GM19467 (cell line): ENCODE measurements at regions not wholly inside any gene's neighbourhood (a gene's known extent, or its start where the extent isn't known, plus 50 kb on each side); places are given as distances from the start of the nearest gene placed in this dataset.

Experiments used
- ATAC-seq: cut with Tn5 transposase; IDR thresholded peaks from one replicate; pipeline ENCODE4 v1.9.1; 2021; ENCODE audit warnings: mild to moderate bottlenecking, moderate library complexity; ENCODE audit not compliant: unreplicated experiment

DNA sequence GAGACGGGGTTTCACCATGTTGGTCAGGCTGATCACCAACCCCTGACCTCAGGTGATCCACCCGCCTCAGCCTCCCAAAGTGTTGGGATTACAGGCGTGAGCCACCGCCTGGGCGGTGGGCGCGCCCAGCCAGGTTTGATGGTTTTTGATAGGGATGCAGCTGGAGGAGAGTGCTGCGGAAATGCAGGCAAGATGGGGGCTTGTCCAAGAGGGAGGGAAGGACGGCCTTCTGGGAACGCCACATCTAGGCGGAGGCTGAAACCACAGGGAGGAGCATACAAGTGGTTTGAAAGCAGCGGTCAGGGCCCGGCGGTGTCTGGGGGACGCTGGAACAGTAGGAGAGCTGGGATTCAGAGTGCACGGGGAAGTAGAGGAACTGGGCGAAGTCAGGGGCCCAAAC lies 134.6 kb downstream of the VRK1 start:
- no peak for ATAC-seq

DNA sequence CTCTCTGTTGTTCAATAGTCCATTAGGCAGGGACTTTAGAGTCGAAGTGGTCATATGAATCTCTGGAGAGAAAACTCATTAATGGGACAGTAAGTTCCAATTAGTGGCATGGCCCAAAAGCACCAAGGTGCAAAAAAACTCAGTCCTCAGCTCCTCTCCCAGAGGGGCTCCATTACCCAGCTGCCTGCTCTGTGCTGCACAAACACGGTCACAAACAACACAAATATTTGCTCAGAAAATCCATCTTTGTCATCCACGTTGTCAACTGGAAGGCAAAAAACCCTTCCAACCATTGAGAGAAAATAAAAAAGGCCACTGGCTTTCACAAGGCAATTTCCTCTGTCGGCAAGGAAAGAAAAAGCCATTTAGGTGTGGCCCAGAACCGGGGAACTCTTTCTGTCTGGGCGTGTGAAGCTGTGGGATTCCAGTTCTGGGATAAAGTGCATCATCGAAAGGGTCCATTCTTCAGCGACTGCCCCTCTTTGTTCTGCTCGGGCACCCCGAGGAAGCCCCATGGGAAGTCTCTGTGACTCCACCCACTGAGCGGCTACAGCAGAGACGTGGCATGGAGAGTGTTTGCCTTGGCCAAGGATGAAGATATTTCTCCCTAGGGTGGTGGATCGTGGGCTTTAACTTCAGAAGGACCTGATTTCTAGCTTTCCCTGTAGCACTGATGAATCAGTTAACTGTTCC lies 137.6 kb downstream of the VRK1 start:
- ATAC-seq: no peak

DNA sequence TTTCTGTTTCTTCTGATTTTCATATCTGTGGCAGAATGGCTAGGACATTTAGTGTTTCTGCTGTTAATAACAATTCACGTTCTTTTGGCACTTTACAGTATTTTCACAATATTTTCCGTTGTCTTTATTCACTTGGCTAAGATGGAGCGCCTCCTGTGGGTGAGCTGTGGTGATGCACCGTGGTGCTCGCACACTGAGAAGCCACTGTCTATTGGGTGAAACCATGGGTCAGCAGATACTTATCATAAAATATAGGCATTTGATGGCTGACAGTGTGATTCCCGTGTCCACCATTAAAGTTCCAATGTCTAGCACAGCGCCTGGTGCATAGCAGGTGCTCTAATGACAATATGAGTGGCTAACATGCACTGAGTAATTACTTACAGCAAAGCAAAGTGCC lies 141.8 kb downstream of the VRK1 start:
- no peak for ATAC-seq

GRCh38 chr14:96940009-96940408 lies 142.8 kb downstream of the VRK1 start:
- ATAC-seq: no peak

GRCh38 chr14:96944297-96944696 lies 147.1 kb downstream of the VRK1 start:
- no peak for ATAC-seq

DNA sequence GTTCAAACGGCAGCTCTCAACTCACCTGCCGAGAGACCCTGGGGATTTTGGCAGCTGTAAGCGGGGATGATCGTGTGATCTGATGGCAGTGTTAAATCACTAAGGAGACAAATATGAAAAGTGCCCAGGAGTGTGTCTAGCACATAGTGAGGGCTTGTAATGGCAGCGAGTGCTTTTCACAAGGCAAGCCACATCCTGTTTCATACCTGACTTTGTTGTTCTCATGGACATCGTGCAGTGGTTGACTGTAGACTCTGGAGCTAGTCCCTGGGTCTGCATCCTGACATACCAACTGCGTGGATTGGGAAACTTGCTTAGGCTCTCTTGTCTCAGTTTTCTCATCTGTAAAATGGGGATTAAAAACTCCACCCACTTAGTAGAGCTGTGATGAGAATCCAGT lies 148.5 kb downstream of the VRK1 start:
- ATAC-seq: no peak

DNA sequence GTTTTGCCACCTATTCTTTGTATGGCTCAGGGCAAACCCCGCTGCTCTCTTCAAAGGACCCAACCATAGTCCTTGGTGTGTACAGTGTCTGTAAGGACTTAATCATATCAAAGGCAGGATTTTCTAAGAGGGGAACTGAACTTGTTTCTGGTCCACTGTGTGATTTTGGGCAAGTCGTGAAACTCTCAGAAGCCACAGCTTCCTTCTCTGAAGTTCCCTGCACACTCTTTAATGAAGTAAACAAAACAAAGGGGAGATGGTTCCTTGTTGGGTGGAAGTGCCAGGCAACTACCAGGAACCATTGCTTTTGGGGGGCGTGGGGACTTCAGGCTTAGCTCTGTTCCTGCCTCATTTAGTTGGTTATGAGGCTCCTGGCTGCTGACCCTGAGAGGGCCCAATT lies 152.4 kb downstream of the VRK1 start:
- ATAC-seq: no peak

DNA sequence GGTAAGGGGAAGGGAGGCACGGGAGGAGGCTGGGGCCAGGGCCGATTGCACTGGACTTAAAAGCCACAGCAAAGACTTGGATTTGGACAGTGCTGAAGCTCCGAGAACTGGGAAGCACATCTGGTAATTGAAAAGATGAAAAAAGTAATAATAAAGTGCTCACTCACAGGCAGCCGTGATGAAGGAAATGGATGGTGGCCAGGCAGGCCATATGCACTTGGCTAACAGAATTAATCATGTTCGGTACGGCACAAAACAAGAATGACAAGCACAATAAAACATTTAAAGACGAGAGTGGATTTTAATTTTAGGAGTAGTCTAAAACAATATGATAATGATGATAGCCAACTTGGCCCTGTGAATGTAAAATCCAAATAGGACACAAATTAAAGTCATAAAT lies 154.3 kb downstream of the VRK1 start:
- ATAC-seq: no peak

DNA sequence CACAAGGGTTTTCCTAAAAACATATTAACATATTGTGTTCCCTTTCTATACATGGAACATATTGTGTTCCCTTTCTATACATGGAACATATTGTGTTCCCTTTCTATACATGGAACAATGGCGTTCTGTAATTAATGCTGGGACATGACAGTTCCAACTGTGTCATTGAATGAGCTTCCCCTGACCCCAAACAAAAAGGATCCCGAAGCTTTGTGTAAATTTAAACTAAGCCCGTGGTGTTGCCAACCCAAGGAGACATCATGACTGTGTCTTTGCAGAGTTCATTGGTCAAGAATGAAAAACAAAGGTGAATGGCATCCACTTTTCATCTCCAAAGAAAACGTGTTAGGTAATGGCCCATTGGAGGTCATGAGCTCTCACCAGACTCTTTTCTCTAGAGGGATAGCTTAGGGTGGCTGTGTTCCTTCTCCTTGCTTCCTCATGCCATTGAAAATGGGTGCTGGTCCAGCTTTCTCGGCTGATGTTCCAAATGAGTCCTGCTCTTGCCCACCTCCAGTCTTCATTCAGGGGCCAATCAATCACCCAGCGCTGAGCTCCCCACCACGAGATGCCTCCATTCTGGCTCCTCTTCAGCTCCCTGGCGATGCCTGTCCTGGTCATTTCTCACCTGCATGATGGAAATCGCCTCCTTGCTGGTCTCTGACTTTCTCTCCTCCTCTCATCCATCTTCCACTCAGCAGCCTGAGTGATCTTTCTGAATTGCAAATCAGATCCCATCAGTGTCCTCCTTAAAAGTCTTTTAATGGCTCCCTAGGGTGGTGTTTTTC lies 156.1 kb downstream of the VRK1 start:
- no peak for ATAC-seq

- no peak for ATAC-seq
Measured at GRCh38 chr14:96953875-96954185, 156.6 kb downstream of the VRK1 start.

DNA sequence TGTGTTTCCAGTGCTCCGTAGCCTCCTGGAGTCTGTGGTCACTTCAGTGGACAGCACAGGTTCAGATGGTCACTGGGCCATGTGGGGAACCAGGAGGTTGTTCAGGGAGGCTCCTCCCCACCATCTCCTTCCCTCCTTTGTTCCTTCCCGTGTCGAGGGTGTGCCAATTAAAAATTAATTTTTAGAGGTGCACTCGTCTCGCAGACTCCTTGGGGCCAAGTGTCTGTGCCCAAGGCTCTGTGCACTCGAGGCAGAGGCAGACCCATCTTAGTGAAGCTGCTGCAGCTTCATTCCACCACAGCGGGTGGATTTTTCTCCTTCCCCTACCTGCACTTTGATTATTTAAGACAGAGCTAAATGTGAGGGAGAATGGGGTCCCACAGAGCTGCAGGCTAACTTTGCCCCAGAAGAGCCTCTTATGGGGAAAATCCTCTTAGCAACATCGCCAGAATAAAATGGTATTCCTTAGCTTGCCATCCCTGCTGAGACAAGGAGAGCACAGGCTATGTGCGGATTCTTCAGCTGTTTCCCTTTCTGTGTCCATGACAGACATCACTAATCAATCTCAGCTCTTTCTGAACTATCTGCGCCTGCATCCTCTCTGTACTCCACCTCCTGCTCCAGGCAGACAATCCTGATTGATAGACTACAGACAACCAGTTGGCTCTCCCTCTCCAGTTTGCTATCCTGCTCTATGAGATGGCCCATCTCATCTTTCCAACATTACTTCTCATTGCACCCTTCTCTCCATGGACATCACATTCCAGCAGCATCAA lies 159.5 kb downstream of the VRK1 start:
- no peak for ATAC-seq

DNA sequence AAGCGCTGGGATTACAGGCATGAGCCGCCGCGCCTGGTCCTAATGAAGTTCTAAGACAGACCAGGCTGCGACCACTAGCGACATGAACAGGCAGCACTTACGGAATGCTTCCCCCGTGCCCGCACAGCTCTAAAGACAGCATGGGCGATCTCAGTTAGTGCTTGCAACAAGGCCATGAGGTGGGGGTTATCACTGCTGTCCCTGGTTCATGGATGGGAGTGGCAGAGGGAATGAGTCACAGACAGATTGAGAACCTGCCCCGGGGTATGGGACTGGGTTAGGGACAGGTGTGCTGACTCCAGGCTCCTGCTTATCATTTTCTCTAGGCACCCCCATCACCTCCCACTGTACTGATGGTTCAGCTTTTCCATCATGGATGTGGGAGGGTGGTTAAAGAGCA lies 160.9 kb downstream of the VRK1 start:
- no peak for ATAC-seq

- ATAC-seq: no peak
Measured at GRCh38 chr14:96959992-96960391, 162.8 kb downstream of the VRK1 start.

DNA sequence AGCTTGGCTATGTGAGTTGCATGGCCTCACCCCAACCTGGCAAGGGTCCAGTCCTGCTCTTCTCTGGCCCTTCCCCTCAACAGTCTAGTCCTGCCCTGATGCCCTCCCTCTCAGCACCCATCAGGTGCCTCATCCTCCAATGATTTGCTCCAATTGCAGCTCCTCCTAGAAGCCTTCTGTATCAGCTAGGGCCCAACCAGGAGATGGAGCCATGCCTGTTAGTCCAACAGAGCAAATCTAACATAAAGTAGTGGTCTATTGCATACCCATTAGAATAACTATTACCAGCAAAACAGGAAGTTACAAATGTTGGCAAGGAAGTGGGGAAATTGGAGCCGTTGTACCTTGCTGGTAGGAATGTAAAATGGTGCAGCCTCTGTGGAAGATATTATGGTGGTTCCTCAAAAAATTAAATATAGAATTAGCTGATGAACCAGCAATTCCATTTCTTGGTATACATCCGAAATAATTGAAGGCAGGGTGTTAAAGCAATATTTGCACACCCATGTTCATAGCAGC lies 163.5 kb downstream of the VRK1 start:
- no peak for ATAC-seq

- no peak for ATAC-seq
Measured at GRCh38 chr14:96961895-96962294, 164.7 kb downstream of the VRK1 start.

DNA sequence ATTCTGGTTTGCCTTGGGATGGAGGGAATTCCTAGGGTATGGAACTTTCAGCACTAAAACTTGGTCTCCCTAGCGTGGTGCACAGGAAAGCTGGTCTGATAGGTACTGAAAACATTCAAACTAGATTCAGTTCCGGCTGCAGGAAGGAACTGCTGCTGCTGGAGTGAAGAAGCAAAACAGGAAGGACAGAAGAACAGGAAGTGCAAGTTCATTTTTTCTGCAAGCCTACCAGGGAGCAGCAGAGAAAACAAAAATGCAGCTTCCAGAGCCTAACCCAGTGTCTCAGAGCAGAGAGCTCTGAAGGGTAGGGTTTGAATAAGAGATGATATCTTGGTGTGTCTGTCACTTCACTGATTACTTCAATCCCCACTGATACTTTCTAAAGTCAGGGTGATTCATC lies 165.2 kb downstream of the VRK1 start:
- no peak for ATAC-seq

DNA sequence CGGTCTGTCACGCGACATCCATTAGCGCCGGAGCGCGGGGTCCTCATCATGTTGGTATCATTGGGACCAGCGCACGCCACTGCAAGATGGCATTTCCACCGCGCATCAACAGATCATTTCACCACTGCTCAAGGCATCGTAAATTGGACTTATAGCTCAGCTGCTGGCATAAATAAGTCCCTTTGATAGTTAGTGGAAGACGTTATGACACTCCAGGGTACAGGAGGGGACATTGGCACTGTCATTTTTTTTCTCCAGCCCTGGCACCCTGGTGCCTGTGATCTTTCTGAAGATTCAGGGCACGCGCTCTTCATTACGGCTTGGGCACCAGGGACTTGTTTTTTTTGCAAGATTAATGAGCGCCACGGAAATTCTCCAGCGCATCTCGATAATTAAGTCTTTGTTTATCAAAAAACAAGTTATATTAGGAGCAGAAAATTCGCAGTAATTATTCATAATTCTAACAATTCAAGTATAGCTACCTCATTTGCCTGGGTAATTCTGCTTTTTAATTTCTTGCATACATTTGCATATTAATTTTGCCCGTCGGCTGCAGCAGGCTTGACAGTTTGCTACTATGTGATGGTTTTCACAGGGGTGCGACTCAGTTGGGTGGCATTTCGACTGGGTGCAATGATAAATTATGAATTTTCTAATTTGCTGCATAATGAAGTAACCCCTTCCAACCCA lies 167.7 kb downstream of the VRK1 start:
- ATAC-seq: no peak

DNA sequence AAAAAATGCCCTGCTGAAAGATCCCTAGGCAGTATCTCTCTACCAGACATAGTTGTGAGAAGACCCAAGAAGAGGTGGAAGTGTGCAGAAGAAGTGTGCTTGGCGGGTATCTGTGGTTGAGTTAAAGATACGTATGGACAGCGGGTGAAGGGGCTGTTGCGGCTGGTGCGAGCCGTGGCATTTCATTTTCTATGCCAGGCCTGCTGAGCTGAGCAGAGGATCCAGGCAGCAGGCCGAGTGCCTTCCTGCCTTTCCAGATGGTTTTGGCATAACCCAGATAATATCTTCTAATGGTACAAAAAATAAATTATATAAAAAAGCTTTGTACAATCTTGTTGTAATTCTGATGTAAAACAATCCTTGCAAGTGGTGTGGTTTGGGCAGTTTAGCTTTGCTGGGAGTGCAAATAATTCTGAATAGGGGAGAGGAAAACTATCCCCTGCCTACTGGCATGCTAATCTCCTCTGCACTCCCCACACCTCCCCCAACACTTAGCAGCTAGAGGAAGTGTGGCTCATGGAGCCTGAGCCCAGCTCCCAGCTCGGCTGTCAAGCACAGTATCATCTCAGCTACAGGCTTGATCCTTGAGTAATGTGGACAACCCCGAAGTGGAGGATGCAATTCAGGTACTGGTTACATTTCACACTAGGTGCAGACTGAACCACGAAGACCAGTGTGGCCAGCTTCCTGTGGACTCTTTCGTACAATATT lies 168.9 kb downstream of the VRK1 start:
- ATAC-seq: no peak

- no peak for ATAC-seq
Measured at GRCh38 chr14:96975116-96975515, 177.9 kb downstream of the VRK1 start.

- no peak for ATAC-seq
Measured at GRCh38 chr14:96978525-96979272, 181.5 kb downstream of the VRK1 start.
